Trophoblast cell (in vitro differentiated cells and primary cell): ENCODE measurements at regions not wholly inside any gene's neighbourhood (a gene's known extent, or its start where the extent isn't known, plus 50 kb on each side); places are given as distances from the start of the nearest gene placed in this dataset.

Experiments used
- DNase-seq, 2 donors: peaks; one replicate each; pipeline ENCODE4 v3.0.0-alpha.2; 2016
- H2AFZ ChIP-seq: 2 replicates; pipeline ENCODE4 v1.6.1; 2013; ENCODE audit warnings: low read length, moderate library complexity, mild to moderate bottlenecking; ENCODE audit not compliant: insufficient read depth, poor library complexity
- H2AK5ac ChIP-seq: 2 replicates; pipeline ENCODE4 v1.6.1; 2013; ENCODE audit warnings: mild to moderate bottlenecking, low read length
- H2BK120ac ChIP-seq: 2 replicates; pipeline ENCODE4 v1.6.1; 2013; ENCODE audit warnings: low read length, mild to moderate bottlenecking, moderate library complexity; ENCODE audit not compliant: insufficient read depth, poor library complexity
- H2BK12ac ChIP-seq: 2 replicates; pipeline ENCODE4 v1.6.1; 2013; ENCODE audit warnings: mild to moderate bottlenecking, low read length, moderate library complexity
- H2BK5ac ChIP-seq: 2 replicates; pipeline ENCODE4 v1.6.1; 2013; ENCODE audit warnings: low read length, low read depth, moderate library complexity, mild to moderate bottlenecking; ENCODE audit not compliant: poor library complexity
- H3K14ac ChIP-seq: 2 replicates; pipeline ENCODE4 v1.6.1; 2013; ENCODE audit warnings: mild to moderate bottlenecking, low read length
- H3K18ac ChIP-seq: 2 replicates; pipeline ENCODE4 v1.6.1; 2013; ENCODE audit warnings: mild to moderate bottlenecking, low read length
- H3K23ac ChIP-seq: 2 replicates; pipeline ENCODE4 v1.6.1; 2013; ENCODE audit warnings: low read length
- H3K27ac ChIP-seq: 2 replicates; pipeline ENCODE4 v1.5.1; 2013; ENCODE audit warnings: low read depth, mild to moderate bottlenecking, inconsistent platforms, low read length, moderate library complexity
- H3K27me3 ChIP-seq: 2 replicates; pipeline ENCODE4 v1.6.1; 2013; ENCODE audit warnings: inconsistent platforms, mild to moderate bottlenecking, low read length, moderate library complexity; ENCODE audit not compliant: insufficient read depth
- H3K36me3 ChIP-seq, 2 experiments: 1 replicate in 1 of 2; 2 replicates in 1 of 2; pipeline ENCODE4 v1.6.1; 2013; ENCODE audit warnings: low read length in 2 of 2, mild to moderate bottlenecking in 2 of 2, moderate library complexity in 1 of 2; ENCODE audit not compliant: insufficient read depth in 2 of 2, control insufficient read depth in 1 of 2
- H3K4ac ChIP-seq: 2 replicates; pipeline ENCODE4 v1.6.1; 2013; ENCODE audit warnings: low read depth, mild to moderate bottlenecking, low read length, moderate library complexity
- H3K4me1 ChIP-seq, 2 experiments: 1 replicate in 1 of 2; 2 replicates in 1 of 2; pipeline ENCODE4 v1.6.1; 2013; ENCODE audit warnings: low read length in 2 of 2, mild to moderate bottlenecking in 2 of 2, moderate library complexity in 1 of 2; ENCODE audit not compliant: insufficient read depth in 2 of 2, control insufficient read depth in 1 of 2
- H3K4me2 ChIP-seq: 2 replicates; pipeline ENCODE4 v1.6.1; 2013; ENCODE audit warnings: inconsistent platforms, mild to moderate bottlenecking, low read length, moderate library complexity
- H3K4me3 ChIP-seq: 2 replicates; pipeline ENCODE4 v1.5.1; 2013; ENCODE audit warnings: mild to moderate bottlenecking, low read depth, low read length, inconsistent platforms
- H3K79me1 ChIP-seq: one replicate; pipeline ENCODE4 v1.6.1; 2013; ENCODE audit warnings: low read length
- H3K79me2 ChIP-seq: 2 replicates; pipeline ENCODE4 v1.6.1; 2013; ENCODE audit warnings: low read length, mild to moderate bottlenecking; ENCODE audit not compliant: control insufficient read depth, insufficient read depth, poor library complexity
- H3K9ac ChIP-seq: 2 replicates; pipeline ENCODE4 v1.6.1; 2013; ENCODE audit warnings: mild to moderate bottlenecking, low read length
- H3K9me3 ChIP-seq: 2 replicates; pipeline ENCODE4 v1.6.1; 2013; ENCODE audit warnings: low read depth, mild to moderate bottlenecking, control low read depth, inconsistent platforms, low read length; ENCODE audit not compliant: insufficient read depth
- H4K12ac ChIP-seq: 2 replicates; pipeline ENCODE4 v1.6.1; 2013; ENCODE audit warnings: low read depth, mild to moderate bottlenecking, low read length, moderate library complexity
- H4K8ac ChIP-seq: 2 replicates; pipeline ENCODE4 v1.6.1; 2013; ENCODE audit warnings: low read depth, mild to moderate bottlenecking, low read length, moderate library complexity
- H4K91ac ChIP-seq: one replicate; pipeline ENCODE4 v1.6.1; 2013; ENCODE audit warnings: low read depth, mild to moderate bottlenecking, low read length, moderate library complexity
- WGBS: extraction: QIAGEN DNeasy Blood & Tissue Kit; methylation state at CpG from one replicate; pipeline ENCODE4 v1.1.7; 2013; ENCODE audit warnings: missing lambda C conversion rate; ENCODE audit not compliant: insufficient read length, insufficient coverage; ENCODE audit errors: extremely low coverage; 5-methylcytosine and 5-hydroxymethylcytosine counted together

DNA sequence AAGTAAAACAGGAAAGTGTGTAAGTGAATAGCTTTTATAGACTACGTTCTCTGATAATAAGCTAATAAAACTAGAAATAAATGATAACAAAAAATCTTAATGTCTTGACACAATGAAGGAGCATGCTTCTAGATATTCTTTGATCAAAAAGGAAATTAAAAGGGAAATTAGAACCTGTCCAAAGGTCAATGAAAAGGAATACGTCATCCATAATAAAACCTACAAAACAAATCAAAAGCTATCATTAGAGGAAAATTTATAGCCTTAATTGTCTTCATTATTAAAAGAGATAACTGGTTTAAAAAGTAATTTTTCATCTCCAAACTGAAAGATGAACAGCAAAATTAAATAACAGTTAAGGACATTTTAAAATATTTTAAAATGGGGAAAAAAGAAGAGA is 196.3 kb upstream of the BTBD3 start:
- Histone ChIP-seq H3K79me2 (no peaks in the 10 kb centered on the region), H2AK5ac (no peak overlapping the region), H3K4me2 (no peak overlapping the region), H4K12ac (no peak overlapping the region), H2BK5ac (no peak overlapping the region), H3K9me3 (no peaks in the 10 kb centered on the region), H3K4ac (no peak overlapping the region), H3K4me1 (peaks cover 0 to 2% of the 10 kb centered on the region in 2 experiments), H3K27ac (no peak overlapping the region), H3K14ac (no peak overlapping the region), H2AFZ (no peak overlapping the region), H3K18ac (no peak overlapping the region), H4K91ac (no peak overlapping the region), H3K23ac (no peak overlapping the region), H2BK120ac (no peak overlapping the region), H2BK12ac (no peak overlapping the region), H4K8ac (no peak overlapping the region), H3K9ac (no peak overlapping the region), H3K27me3 (no peaks in the 10 kb centered on the region), H3K4me3 (no peak overlapping the region), H3K79me1 (peaks cover 7% of the 10 kb centered on the region), H3K36me3 (no peaks in the 10 kb centered on the region)
- no CpG with 5 or more reads among the region's 2 CpGs for WGBS
- DNase-seq: no peak

DNA sequence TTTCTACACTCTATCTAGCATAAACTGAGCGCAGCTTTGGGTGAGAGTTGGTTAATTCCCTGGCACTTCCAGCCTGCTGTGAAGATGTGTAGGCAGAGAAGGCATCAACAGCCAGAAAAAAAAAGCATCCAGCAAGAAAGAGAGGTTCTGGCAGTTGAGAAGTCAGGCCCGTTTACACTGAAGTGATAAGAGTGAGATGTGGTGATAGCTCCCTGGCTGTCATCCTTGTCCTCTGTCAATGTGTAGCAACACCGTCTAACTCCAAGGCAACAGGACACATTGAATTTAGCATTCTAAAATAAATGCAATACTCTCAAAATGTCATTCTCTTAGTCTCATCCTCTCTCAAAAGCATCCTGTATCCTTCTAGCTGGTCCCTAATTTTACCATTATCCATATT is 193.6 kb upstream of the BTBD3 start:
- Histone ChIP-seq H3K14ac (no peak overlapping the region), H2AFZ (no peak overlapping the region), H3K27me3 (no peaks in the 10 kb centered on the region), H3K4me2 (no peak overlapping the region), H4K8ac (no peak overlapping the region), H3K9ac (no peak overlapping the region), H3K27ac (no peak overlapping the region), H3K9me3 (peaks cover 2% of the 10 kb centered on the region), H3K4me1 (peaks cover 0 to 2% of the 10 kb centered on the region in 2 experiments), H2BK12ac (no peak overlapping the region), H3K36me3 (no peaks in the 10 kb centered on the region), H4K91ac (no peak overlapping the region), H2AK5ac (no peak overlapping the region), H3K4me3 (no peak overlapping the region), H4K12ac (no peak overlapping the region), H3K18ac (no peak overlapping the region), H3K79me1 (no peaks in the 10 kb centered on the region), H3K4ac (no peak overlapping the region), H2BK120ac (no peak overlapping the region), H3K79me2 (no peaks in the 10 kb centered on the region), H3K23ac (no peak overlapping the region), H2BK5ac (no peak overlapping the region)
- DNase-seq: no peak
- no CpG with 5 or more reads among the region's 3 CpGs for WGBS

DNA sequence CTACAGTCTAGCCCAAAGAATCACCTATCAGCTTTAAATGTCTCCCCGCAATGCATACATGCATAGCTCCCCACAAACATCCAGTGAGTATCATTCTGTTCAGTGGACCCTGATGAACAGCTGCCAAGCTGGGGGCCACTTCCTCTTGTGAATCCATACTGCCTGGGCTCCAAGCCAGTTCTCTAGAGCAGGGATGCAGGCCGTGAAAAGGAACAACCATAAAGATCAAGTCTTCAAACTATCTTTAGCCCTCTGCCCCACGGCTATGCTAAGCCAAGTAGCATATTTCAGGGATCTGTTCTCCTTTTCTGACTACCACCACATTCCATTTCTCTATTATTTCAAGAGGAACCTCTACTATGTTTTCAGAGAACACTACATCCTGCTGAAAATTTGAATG is 191.7 kb upstream of the BTBD3 start:
- H2AK5ac ChIP-seq: no peak overlapping the region
- no peak overlapping the region for H3K23ac ChIP-seq
- DNase-seq: no peak

DNA sequence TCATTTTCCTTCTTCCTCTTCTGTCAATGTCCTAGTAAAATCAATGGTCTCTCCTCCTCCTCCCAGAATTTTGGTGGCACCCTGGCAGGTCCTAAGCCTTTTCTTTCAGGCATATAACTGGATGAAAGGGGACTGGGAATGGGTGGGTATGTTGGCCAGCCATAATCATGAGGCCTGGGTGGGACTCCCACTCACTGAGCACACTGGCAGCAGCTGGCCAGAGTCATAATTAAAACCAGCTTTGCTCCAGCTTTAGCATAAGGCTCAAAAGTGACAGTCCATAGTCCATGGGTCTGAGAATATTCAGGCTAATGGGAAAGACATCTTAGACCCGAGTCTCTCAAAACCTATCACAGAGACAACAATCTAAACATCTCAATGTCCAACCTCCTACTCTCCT is 190.0 kb upstream of the BTBD3 start:
- DNase-seq: no peak
- Histone ChIP-seq H4K12ac (no peak overlapping the region), H2BK12ac (no peak overlapping the region), H3K4ac (no peak overlapping the region), H2BK120ac (no peak overlapping the region), H3K79me1 (no peaks in the 10 kb centered on the region), H3K9me3 (peaks cover 2% of the 10 kb centered on the region), H3K36me3 (no peaks in the 10 kb centered on the region), H3K27ac (no peak overlapping the region), H3K79me2 (no peaks in the 10 kb centered on the region), H3K27me3 (no peaks in the 10 kb centered on the region), H3K4me3 (no peak overlapping the region), H3K23ac (no peak overlapping the region), H3K4me1 (peaks cover 0 to 2% of the 10 kb centered on the region in 2 experiments), H3K9ac (no peak overlapping the region), H4K8ac (no peak overlapping the region), H4K91ac (no peak overlapping the region), H3K4me2 (no peak overlapping the region), H2BK5ac (no peak overlapping the region), H2AK5ac (peak overlapping the region; percentile 36), H3K14ac (no peak overlapping the region), H3K18ac (no peak overlapping the region), H2AFZ (no peak overlapping the region)
- WGBS: no CpG with 5 or more reads among the region's 1 CpG

More for the DNA sequence above, 191.7 kb upstream of the BTBD3 start:
- Histone ChIP-seq H3K9ac (no peak overlapping the region), H3K4me1 (peaks cover 0 to 2% of the 10 kb centered on the region in 2 experiments), H3K79me2 (no peaks in the 10 kb centered on the region), H3K27ac (no peak overlapping the region), H4K12ac (no peak overlapping the region), H3K27me3 (no peaks in the 10 kb centered on the region), H3K14ac (no peak overlapping the region), H3K4me3 (no peak overlapping the region), H3K4me2 (no peak overlapping the region), H3K4ac (no peak overlapping the region), H2BK5ac (no peak overlapping the region), H2BK12ac (peak overlapping the region; percentile 5), H3K18ac (no peak overlapping the region), H4K91ac (no peak overlapping the region), H3K79me1 (no peaks in the 10 kb centered on the region), H2BK120ac (no peak overlapping the region), H4K8ac (no peak overlapping the region), H3K9me3 (peaks cover 2% of the 10 kb centered on the region), H3K36me3 (no peaks in the 10 kb centered on the region), H2AFZ (no peak overlapping the region)
- WGBS: no CpG with 5 or more reads among the region's 3 CpGs
